Stimulated activated CD4-positive, alpha-beta T cell treated with anti-CD3 and anti-CD28 coated beads, Interleukin-4, amount 100 ng/mL, for 24 hours (primary cell): ENCODE measurements at regions not wholly inside any gene's neighbourhood (a gene's known extent, or its start where the extent isn't known, plus 50 kb on each side); places are given as distances from the start of the nearest gene placed in this dataset.
A peak's percentile ranks its signal among the peaks of the same experiment; 100 is the strongest.
"Not testable (repeated sequence)": the region's sequence is repeated elsewhere in the genome, so short reads cannot be mapped to it uniquely, and the experiment has no call there.

Experiments
- DNase-seq: peaks from one replicate; pipeline ENCODE4 v3.0.0-alpha.2; 2020

DNA sequence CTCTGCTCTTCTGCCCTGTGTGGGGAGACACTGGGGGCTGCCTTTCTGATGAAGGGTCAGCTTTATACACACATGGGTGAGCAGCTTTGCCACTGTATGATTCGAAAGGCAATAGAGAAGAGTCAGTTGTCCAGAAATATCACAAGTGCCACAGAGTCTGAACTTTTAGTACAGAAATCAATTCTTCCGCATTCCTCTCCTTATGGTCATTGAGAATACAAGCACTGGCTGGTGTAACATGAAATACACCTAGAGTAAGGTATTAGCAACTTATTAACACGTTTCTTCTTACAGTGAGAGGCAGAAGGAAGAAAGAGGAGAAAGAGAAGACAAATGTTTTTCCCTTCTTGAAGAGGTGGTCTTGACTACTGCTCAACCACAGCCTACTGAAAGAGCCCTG is 579.2 kb downstream of the ZEB2 start:
- no peak for DNase-seq

DNA sequence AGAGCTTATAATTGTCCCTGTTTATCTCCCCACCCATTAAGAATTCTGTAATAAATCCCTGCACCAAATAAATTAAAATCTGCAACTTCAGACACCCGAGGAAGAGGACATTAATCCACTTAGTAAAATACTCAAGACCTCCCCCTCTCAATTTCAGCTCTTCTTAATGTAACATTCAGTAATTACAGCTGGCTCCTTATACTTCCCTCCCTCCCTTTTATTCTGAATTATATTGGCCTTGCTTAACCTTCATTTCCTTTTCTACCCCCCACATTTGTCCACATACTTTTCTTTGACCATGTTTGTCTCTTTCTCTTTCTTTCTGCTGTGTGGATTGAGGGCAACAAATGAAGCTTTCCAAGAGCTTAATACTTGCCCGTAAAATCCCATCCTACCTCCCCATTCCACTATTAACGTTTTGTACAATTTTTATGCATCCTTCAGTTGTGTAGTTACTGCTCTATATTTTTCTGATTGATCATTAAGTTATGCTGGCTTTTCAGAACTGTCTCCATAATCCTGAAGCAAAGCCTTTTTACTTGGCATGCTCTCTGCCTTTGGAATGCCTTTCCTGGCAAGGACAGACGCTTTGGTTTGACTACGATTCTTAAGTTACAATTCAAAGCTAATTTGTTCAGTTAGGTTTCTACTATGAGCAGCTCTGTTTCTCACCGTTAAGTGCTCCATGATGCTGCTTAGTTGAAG is 580.1 kb downstream of the ZEB2 start:
- no peak for DNase-seq

DNA sequence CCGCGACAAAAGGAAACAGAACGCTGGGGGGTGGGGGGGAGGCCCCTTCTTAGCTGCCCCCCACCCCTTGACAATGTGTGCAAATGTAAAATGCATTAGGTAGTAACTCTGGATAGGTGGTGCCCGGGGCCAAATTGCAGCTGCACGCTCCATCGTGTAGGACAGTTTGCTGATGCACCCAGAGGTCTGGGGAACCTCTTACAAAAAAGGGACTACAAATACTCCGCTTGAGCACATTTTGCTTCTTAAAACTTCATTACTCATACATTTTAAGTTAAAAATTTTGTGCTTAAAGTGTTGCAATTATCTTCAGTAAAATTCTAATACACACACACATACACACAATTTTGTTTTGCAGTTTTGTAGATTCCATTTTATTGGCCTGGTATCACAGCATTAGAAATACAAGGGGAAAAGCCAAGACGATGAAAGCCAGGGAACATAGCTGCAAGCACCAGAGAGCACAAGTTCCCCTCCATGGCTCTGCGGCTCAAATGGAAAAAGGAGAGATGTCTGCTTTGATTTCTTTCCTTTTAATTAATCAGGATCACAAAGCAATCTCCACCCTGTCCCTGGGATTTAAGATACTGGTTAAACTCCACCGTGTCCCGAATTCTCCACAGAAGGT is 582.1 kb downstream of the ZEB2 start:
- no peak for DNase-seq

DNA sequence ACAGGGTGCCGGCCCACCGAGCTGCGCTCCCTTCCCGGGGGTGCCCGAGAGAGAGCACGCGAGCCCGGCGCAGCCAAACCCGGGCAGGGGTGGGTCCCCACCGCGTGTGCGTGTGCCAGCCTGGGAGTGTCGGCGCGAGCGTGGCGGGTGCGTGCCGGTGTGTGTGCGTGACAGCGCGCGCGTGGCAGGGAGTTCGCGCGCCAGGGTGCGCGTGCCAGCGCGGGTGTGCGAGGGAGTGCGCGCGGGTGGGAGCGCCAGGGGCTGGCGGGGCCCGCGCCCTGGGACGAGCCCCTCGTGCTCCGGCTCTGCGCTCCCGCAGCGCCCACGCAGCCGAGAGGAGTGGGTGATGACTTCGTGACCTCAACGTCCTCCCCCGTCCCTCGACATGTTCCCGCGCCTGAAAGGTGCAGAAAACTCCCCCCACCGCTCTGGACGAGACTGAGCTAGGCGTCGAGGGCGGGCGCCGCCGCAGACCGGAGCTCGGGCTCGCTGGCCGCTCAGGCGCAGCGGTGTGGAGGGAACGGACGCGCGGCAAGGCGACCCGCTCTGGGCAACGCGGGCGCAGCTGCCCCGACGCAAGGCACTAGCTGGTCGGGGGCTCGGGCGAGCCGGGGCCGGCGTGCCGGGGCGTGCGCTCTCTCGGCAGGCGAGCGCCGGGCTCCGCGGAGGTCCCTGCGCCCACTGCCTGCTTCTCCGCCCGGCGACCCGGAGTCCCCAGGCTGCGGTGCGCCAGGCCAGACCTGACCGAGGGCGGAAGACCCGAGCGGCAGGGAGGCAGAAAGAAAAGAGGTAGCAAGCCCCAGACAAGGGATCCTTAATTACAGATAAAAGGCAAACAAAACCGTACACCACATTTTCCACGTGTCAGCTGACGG is 582.8 kb downstream of the ZEB2 start:
- peak; percentile 28 for DNase-seq

DNA sequence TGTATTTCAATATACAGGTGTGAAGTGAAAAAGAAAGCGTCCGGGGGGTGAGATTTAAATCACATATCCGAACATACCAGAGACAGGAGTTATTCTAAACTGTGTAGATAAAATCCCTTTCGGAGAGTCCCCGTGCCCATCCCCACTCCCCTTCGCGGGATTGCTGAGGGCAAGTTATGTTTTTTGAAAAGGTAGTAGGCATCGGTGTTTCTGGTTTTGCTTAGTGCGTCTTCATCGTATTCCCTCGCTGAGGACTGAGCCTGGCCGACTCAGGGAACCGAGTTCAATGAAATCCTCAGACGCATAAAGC is 583.4 kb downstream of the ZEB2 start:
- no peak for DNase-seq

DNA sequence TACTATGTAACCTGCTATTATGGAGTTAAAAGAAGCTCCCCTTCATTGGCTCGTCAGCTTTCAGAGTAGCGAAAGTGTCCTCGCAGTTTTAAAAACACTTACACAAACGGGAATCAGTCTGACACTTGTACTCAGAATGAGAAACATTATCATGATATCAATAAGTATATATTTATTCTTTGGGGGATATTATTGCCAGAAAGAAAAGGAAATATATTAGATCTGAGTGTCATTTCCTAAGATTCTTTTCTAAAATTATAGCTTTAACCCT is 584.5 kb downstream of the ZEB2 start:
- DNase-seq, result no peak

DNA sequence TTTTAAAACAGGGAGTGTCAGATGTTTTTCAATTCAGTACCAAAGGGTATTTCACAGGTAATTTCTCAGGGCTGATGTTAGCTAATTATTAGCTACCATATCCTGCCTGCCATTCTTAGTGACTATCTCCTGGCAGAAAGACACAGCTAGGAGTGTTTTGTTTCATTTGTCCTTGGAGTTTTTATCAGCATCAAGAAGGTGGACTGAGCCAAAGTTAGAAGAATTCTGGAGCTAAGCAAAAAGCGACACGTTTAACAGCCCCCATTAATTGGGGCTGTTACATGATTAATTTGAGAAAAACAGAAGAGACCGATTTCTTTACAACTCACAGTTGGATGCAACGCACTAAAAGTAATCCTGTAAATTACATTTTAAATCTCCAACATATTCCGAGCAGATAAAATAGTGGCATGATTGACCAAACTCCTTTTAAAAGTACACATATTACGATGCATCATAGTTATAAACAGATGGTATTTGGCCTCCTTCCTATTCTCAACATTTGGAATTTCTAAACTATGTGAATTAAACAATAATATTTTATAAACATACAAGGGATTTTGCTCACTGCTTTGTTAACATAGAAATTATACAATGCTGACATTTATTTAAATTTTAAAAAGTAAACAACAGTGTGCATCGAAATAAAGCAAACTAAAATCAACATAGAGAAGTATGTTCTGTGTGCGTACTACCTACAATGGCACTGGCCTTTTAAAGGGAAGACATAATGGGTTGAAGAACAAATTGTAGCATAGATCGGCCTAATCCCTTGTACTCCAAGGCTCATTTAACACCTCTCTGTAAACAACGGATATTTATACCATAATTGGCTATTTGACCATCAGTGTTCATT is 585.1 kb downstream of the ZEB2 start:
- DNase-seq, result no peak

DNA sequence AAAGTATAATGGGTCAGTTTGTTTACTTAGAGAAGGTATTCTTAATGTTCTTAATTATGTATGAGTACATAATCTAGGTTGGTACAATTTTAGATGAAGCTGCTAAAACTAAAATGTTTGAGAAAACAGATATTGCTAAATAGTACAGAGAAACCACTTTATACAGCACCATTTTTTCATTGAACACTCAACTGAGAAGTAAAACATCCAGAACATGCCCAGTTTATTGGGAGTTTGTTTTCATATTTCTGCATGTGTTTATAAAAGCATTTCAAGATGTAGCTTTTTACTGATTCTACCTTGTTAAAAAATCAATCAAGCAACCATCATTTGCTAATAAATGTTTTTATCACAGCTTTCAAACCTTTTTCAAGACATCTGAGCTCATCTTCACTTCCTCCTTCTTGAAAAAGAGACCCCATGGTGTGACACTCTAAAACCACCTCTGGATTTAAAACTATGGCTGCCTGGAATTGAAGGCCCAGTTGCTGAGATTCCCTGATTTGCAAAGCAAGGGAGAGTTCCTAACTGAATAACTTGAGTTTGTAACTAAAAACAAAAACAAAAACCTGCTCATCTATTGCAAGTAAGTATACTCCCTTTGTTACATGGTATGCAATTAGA is 585.9 kb downstream of the ZEB2 start:
- DNase-seq, result no peak

DNA sequence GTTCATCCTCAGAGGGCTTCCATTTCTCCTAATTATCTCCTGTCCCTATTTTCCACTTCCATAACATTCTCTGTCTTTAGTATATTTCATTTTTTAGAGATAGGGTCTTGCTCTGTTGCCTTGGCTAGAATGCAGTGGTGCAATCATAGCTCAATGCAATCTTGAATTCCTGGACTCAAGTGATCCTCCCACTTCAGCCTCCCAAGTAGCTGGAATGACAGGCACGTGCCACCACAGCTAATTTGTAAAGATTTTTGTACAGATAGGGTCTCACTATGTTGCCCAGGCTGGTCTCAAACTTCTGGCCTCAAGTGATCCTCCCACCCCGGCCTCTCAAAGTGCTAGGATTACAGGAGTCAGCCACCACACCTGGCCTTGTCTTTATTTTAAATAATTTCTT is 589.0 kb downstream of the ZEB2 start:
- no peak for DNase-seq

DNA sequence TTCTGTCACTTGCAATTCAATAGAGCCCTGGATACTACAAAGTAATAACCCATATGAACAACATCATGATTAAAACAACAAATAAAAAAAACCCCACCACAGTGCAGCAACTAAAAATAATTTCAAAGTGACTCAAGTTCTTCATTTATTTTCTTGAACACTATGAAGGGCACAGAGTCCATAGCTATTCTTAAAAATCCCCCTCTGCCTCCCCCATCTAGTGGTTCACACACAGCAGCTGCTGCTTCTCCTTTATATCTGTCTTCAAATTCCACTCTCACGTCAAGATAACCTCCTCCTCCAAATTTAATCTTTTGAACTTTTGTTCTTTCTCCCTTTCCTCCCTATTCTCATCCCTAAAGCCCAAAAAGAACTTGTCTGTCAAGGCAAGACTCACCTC is 591.3 kb downstream of the ZEB2 start:
- DNase-seq, result no peak

DNA sequence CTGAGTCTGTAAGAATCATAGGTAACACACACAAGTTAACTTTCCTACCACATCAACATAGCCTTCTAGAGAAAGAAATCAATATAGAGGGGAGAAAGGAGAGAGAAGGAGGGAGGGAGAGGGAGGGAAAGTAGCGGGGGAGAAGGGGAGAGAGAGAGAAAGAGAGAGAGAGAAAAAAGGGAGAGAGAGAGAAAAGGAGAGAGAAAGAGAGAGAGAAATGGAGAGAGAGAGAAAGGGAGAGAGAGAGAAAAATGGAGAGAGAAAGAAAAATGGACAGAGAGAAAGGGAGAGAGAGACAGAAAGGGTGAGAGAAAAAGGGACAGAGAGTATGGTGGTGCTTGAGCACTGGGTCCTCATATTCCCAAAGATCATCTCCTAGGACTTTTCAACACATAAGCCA is 591.7 kb downstream of the ZEB2 start:
- no peak for DNase-seq

DNA sequence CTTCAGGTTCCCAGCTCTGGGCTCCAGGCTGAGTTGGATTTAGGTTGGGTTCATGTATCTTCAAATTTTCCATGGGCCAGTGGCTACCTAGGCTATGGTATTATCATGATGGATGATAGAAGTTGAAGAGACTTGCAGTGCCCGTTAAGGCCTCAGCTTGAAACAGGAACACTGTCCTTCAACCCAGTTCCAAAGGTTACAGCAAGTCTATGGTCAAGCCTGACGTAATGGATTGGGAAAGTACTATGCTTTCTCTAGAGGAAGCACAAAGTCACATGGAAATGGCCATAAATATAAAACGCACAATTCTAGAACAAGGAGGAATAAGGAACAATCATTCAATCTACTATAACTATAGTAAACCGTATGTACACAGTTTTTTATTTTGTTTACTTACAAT is 593.2 kb downstream of the ZEB2 start:
- no peak for DNase-seq

DNA sequence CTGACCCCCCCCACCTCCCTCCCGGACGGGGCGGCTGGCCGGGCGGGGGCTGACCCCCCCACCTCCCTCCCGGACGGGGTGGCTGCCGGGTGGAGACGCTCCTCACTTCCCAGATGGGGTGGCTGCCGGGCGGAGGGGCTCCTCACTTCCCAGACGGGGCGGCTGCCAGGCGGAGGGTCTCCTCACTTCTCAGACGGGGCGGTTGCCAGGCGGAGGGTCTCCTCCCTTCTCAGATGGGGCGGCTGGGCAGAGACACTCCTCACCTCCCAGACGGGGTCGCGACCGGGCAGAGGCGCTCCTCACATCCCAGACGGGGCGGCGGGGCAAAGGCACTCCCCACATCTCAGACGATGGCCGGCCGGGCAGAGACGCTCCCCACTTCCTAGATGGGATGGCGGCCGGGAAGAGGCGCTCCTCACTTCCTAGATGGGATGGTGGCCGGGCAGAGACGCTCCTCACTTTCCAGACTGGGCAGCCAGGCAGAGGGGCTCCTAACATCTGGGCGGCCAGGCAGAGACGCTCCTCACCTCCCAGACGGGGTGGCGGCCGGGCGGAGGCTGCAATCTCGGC is 597.6 kb downstream of the ZEB2 start:
- not testable (repeated sequence) for DNase-seq

DNA sequence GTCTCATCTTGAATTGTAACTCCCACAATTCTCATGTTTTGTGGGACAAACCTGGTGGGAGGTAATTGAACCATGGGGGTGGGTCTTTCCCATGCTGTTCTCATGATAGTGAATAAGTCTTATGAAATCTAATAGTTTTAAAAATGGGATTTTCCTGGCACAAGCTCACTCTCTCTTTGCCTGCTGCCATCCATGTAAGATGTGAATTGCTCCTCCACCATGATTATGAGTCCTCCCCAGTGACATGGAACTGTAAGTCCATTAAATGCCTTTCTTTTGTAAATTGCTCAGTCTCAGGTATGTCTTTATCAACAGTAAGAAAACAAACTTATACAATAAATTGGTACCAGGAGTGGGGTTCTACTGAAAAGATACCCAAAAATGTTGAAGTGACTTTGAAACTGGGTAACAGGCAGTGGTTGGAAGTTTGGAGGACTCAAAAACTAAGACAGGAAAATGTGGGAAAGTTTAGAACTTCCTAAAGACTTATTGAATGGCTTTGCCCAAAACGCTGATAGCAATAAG is 601.4 kb downstream of the ZEB2 start:
- no peak for DNase-seq

DNA sequence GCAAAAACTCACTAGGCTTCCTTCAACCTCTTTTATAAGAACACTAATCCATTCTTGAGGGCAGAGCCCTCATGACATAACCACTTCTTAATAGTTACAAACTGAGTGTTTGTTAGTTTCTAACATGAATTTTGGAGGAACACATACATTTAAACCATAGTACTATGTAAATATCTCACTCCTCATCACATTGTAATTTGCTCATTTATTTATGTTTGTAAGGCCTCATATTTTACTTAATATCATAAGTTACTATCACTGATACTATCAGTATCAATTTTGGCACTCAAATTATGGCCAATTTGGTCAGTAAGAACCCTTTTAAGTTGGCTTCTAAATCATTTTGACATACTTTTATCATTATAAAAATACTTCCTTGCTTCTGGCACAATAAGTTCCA is 603.1 kb downstream of the ZEB2 start:
- no peak for DNase-seq

DNA sequence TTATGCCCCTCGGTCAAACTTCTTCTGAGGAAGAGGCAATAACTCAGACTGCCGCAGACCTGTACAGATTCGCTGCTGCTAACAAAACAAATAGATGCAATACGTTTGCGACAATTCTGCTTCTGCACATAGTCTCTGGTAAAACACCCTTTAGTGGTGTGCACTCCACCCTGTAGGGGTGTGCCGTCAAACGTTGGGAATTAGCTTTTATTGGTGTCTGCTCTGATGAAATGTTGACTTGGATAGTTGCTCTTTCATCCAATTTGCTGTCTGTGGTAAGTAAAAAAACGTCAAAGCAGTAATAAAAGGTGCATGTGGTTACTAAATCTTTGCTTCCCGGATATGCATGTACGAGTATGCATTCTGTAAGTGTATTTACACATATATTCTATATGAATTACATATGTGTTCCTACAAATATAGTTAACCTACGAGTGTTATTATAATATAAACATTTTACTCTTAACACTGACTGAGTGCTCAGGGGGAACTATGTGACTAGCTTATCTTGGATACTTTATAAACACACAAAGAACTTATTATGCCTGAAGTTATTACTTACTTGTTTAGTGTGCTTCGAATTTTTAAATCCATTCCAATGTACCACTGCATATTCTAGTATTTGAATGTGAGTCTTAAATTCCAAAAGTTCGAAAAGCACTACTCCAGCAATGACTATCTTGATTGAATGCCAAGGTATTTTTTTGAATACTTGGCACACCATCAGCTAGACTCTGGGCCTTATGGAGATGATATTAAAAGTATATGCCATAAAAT is 610.2 kb downstream of the ZEB2 start:
- DNase-seq, result no peak

DNA sequence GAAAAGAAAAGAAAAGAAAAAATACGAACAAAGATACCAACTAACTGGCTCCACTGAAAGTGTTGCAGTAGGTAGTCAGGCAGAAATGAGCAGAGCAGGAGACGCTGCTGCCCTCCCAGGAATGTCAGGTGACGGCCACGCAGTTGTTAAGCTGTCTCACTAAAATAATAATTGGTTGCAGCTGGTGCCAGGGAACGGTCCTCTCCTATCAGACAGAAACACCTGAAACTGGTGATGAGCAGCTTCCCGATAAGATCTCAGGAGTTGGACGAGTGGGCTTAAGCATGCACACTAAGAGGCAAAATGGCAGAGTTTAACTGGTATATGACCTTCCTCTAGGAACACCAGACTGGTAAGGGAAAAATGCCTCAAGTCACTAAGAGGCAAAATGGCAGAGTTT is 611.1 kb downstream of the ZEB2 start:
- DNase-seq, result no peak

DNA sequence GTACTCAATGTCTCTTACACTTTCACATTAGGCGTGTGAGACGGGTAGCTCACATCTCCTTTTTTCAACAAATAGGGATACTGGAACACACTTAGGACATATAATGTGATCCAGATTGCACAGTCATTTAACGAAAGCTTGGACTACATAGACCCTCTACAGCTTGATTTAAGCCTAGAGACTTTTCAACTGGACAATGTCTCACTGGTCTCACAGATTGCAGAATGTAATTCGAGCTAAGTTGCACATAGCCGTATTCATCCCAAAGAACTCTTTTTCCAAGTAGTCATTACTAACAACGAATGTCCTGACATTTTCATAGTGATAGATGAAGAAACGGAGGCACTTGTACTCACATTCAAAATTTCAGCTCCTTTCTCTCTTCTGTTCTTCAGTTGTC is 612.1 kb downstream of the ZEB2 start:
- no peak for DNase-seq

DNA sequence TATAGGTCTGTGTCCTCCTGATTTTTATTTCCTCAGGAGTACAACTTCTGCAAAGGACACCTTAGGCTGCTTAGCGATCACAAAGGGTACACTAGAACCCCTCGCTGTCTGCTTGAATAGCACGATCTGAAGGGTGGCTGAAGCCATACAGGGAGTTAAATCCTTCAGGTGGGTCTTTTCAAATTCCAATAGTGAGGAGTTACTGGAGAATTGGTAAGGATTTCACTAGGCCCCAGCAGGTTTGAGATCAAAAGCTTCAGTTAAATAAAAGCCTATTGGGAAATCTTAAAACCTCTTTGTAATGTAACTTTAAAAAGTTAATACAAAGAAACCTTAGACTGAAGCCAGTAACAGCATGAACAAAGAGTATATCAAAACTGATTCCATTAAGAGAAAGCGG is 613.1 kb downstream of the ZEB2 start:
- no peak for DNase-seq

DNA sequence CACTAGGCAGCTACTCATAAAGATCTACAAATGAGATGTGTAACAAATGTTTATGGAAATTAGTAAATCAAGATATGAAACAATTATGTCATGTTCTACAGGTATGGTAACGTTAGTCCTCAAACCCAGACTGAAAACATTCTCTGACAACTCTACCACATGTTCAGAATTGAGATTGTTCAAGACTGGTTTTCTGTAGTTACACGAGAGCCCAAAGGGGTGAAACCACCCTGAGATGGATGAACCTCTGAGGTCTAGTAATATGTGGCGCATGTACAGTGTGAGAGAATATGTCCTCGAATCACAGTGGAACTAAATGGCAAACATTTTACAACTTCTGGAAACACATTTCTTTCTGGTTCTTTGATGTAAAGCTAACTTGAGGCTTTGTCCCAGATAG is 614.3 kb downstream of the ZEB2 start:
- no peak for DNase-seq

DNA sequence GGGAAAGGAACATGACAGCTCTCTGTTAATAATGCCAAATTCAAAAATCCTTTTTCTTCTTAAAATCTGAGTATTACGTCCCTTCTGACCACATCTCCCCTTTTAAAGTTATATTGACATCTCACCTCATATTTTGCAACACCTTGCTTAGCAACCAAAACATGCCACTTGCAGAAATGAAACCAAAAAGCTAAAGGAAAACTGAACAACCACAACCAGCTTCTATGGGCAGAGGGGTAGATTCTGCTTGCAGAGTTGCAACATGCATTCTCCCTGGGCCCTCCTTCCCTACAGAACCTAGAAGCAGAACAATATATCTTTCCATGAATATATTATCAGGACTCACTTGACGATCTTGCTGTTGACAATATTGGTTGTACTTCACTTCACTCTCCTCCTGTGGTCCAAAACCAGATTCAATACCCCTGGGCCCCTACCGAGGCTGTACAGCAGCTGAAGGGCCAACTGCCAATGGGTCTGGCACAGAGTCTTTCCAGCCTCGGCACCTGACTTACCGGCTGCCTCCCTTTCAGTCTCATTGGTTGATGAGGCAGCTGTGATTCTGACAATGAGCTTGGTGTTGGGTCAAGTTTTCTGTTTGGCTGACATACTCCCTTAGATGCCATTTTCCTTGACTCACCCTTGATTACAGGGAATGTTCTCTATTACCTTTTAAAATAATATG is 616.6 kb downstream of the ZEB2 start:
- DNase-seq, result no peak
